KMS-11 (cell line): ENCODE measurements at regions not wholly inside any gene's neighbourhood (a gene's known extent, or its start where the extent isn't known, plus 50 kb on each side); places are given as distances from the start of the nearest gene placed in this dataset.

ENCODE experiments used
- H2AFZ ChIP-seq: fragments of 200-600 bp; sonication (generic); 2 replicates; pipeline ENCODE4 v1.6.1; 2016; ENCODE audit warnings: antibody characterized with exemption, mixed run types, low read depth
- H3K27ac ChIP-seq: fragments of 200-600 bp; sonication (generic); 2 replicates; pipeline ENCODE4 v1.6.1; 2016; ENCODE audit warnings: mild to moderate bottlenecking, mixed run types
- H3K27me3 ChIP-seq: fragments of 200-600 bp; sonication (generic); 2 replicates; pipeline ENCODE4 v1.6.1; 2017; ENCODE audit warnings: mild to moderate bottlenecking, low read depth, mixed run types, moderate library complexity; ENCODE audit not compliant: insufficient read depth
- H3K36me3 ChIP-seq: fragments of 200-600 bp; sonication (generic); 2 replicates; pipeline ENCODE4 v1.6.1; 2017; ENCODE audit warnings: mild to moderate bottlenecking, mixed run types; ENCODE audit not compliant: insufficient read depth
- H3K4me1 ChIP-seq: fragments of 200-600 bp; sonication (generic); 2 replicates; pipeline ENCODE4 v1.6.1; 2016; ENCODE audit warnings: mild to moderate bottlenecking, low read depth, mixed run types; ENCODE audit not compliant: poor library complexity, severe bottlenecking
- H3K4me2 ChIP-seq: fragments of 200-600 bp; sonication (generic); 2 replicates; pipeline ENCODE4 v1.7.0; 2016; ENCODE audit warnings: mild to moderate bottlenecking, mixed run types
- H3K4me3 ChIP-seq: fragments of 200-600 bp; sonication (generic); IDR thresholded peaks from 2 replicates; pipeline ENCODE4 v1.6.1; 2017; ENCODE audit warnings: low read depth, low read length, mixed read lengths; ENCODE audit not compliant: insufficient read depth
- H3K79me2 ChIP-seq: fragments of 200-600 bp; sonication (generic); 2 replicates; pipeline ENCODE4 v1.6.1; 2016; ENCODE audit warnings: low read depth, mixed run types; ENCODE audit not compliant: insufficient read depth
- H3K9ac ChIP-seq: fragments of 200-600 bp; sonication (generic); 2 replicates; pipeline ENCODE4 v1.6.1; 2016; ENCODE audit warnings: mild to moderate bottlenecking, mixed run types
- H4K20me1 ChIP-seq: fragments of 200-600 bp; sonication (generic); 2 replicates; pipeline ENCODE4 v1.6.1; 2016; ENCODE audit warnings: mild to moderate bottlenecking, mixed run types; ENCODE audit not compliant: insufficient read depth
- TF ChIP-seq, protein P1 (sequence below): fragments of 200-600 bp; sonication (generic); conservative IDR thresholded peaks from 2 replicates; pipeline ENCODE4 v1.6.1; 2017; ENCODE audit warnings: low read depth, mild to moderate bottlenecking, antibody characterized with exemption, low read length, moderate library complexity, mixed read lengths

DNA sequence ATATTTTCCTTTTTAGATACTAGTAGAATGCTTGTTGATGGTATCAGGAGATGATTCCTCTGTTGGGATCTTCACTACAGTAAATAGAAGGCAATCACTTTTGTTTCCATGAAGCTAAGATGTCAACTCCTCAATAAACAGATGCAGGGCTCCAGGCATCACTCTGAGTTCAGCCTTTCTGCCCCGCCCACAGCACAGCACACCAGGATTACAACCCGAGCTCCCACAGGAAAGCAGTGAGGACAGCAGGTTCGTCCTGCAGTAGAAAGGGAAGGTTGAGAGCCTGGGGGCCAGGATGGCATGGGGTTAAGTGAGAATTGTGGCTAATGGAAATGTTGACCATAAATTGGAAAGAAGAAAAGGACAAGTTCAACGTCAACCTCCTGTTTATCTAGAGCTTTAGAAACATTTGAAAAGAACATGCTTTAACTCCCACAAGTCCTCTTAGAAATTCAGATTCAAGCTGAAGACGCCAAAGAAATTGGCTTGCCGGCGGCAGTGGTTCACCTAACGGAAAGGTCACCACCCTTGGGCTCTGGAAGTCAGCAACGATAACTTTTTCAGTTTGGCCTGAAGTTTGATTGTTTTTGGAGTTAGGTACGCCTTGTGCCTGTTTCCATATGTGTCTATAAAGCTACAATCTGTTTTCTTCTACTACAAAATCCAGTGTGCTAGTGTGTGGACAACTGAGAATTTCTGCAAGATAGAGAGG lies 144.4 kb upstream of the PDE10A start:
- Histone ChIP-seq H3K4me1 (no peaks in the 10 kb centered on the region), H4K20me1 (no peaks in the 10 kb centered on the region), H3K9ac (no peak overlapping the region), H3K36me3 (no peaks in the 10 kb centered on the region), H3K27ac (no peak overlapping the region), H3K27me3 (no peaks in the 10 kb centered on the region), H2AFZ (no peak overlapping the region), H3K79me2 (no peaks in the 10 kb centered on the region), H3K4me2 (no peak overlapping the region), H3K4me3 (no peak overlapping the region)
- TF ChIP-seq, protein P1, sequence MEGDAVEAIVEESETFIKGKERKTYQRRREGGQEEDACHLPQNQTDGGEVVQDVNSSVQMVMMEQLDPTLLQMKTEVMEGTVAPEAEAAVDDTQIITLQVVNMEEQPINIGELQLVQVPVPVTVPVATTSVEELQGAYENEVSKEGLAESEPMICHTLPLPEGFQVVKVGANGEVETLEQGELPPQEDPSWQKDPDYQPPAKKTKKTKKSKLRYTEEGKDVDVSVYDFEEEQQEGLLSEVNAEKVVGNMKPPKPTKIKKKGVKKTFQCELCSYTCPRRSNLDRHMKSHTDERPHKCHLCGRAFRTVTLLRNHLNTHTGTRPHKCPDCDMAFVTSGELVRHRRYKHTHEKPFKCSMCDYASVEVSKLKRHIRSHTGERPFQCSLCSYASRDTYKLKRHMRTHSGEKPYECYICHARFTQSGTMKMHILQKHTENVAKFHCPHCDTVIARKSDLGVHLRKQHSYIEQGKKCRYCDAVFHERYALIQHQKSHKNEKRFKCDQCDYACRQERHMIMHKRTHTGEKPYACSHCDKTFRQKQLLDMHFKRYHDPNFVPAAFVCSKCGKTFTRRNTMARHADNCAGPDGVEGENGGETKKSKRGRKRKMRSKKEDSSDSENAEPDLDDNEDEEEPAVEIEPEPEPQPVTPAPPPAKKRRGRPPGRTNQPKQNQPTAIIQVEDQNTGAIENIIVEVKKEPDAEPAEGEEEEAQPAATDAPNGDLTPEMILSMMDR, result no peak

DNA sequence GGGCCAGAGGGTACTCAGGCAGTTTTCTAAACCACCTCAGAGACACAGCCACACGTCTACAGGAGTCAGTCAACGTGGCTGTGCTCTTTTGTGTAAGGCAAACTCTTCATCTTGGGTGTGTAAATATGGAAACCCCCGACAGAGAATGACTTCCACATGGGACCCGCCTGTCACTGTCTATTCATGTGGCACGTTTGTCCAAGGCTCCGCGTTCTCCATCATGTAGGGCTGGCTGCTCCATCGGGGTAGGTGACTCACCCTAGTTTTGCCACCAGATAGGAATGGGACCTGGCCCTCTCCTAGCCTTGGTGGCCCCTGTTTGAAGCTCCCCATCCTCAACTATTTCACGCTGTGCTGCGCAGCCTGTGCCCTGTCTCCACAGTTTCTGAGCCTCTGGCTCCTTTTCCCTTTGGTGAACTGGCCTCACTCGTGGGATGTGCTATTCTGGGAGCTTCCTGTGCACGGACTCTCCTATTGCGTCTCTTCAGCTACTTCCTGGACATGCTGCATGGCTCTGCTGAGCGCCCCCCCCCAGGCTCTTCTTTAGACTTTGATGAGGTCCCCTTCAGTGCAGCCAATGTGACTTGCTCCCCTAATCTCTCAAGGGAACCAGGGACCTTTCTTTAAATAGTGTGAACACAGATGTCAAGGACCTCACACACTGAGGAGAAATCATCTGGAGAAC lies 143.2 kb upstream of the PDE10A start:
- H3K36me3 ChIP-seq, result no peaks in the 10 kb centered on the region
- H3K27ac ChIP-seq, result no peak overlapping the region
- no peak overlapping the region for H2AFZ ChIP-seq
- H3K4me2 ChIP-seq, result no peak overlapping the region
- no peak overlapping the region for H3K4me3 ChIP-seq
- no peaks in the 10 kb centered on the region for H3K4me1 ChIP-seq
- no peak overlapping the region for H3K9ac ChIP-seq
- H4K20me1 ChIP-seq, result no peaks in the 10 kb centered on the region
- H3K27me3 ChIP-seq, result no peaks in the 10 kb centered on the region
- no peaks in the 10 kb centered on the region for H3K79me2 ChIP-seq
- TF ChIP-seq, protein P1, result no peak

DNA sequence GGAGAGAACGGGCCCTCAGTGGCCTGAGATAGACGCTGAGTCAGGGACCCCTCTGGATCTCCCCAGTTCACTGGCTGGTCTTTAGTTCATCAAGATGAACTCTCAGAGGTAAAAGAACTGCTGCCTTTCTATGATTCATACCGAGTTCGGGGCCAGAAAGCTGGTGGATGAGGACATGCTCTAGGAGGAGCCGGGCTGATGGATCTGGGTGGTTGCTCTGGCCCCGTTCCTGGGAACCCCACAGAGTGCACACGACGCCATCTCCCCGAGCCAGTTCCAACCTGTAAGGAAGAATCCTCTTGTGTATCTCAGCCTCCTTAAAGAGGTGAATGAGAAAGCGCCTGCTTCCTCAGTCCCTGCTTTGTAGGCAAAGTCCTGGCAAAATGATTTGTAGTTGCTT lies 142.6 kb upstream of the PDE10A start:
- H3K27ac ChIP-seq, result no peak overlapping the region
- no peak overlapping the region for H3K4me2 ChIP-seq
- no peaks in the 10 kb centered on the region for H4K20me1 ChIP-seq
- H3K27me3 ChIP-seq, result no peaks in the 10 kb centered on the region
- H3K36me3 ChIP-seq, result no peaks in the 10 kb centered on the region
- H3K79me2 ChIP-seq, result no peaks in the 10 kb centered on the region
- no peak overlapping the region for H3K4me3 ChIP-seq
- no peak overlapping the region for H3K9ac ChIP-seq
- no peak overlapping the region for H2AFZ ChIP-seq
- TF ChIP-seq, protein P1, result no peak
- no peaks in the 10 kb centered on the region for H3K4me1 ChIP-seq

DNA sequence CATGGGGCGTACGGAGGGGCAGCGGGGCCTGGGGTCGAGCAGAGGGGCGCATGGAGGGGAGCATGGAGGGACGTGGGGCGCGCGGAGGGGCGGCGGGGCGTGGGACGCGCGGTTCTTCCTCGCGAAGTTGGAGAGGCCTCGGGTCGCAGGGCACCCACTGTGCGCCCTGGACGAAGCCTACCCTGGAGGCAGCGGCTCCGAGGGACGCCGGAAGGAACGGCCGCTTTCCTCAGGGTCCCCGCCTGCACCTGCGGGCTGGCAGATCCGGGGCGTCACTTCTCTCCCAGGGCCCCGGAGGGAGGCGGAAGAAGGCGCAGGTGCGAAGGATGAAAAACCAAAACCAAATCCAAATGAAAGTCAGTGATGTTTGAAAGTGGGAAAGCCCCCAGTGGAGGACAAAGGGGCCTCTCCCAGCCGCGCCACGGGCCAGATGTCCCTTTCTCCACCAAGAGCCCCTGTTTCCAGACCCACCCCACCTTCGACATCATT lies 142.1 kb upstream of the PDE10A start:
- Histone ChIP-seq H3K36me3 (no peaks in the 10 kb centered on the region), H3K4me2 (no peak overlapping the region), H3K4me1 (no peaks in the 10 kb centered on the region), H3K79me2 (no peaks in the 10 kb centered on the region), H4K20me1 (no peaks in the 10 kb centered on the region), H3K9ac (no peak overlapping the region), H3K27ac (no peak overlapping the region), H3K4me3 (no peak overlapping the region), H2AFZ (no peak overlapping the region), H3K27me3 (no peaks in the 10 kb centered on the region)
- TF ChIP-seq, protein P1, result no peak
